Calu3 (cell line): ENCODE measurements at regions not wholly inside any gene's neighbourhood (a gene's known extent, or its start where the extent isn't known, plus 50 kb on each side); places are given as distances from the start of the nearest gene placed in this dataset.

Experiments
- BruUV-seq: library from RNA; stranded (reverse); fragments of 400-500 nt; replicated peaks from 2 replicates; lab custom pipeline; 2021; lab: Mats Ljungman, UMichigan
- CTCF ChIA-PET: fragments of 300-600 bp; sonication (Branson Sonifier 250); formaldehyde crosslinking; loops from one replicate; lab custom pipeline; 2022; ENCODE audit warnings: antibody characterized with exemption; lab: Charles Lee
- DNase-seq: peaks from one replicate; pipeline ENCODE4 v3.0.0; 2022
- H3K27ac Mint-ChIP-seq: one replicate; pipeline ENCODE4 v1.8.0; 2022; ENCODE audit warnings: mixed read lengths; ENCODE audit not compliant: unreplicated experiment
- H3K27me3 Mint-ChIP-seq: one replicate; pipeline ENCODE4 v1.8.0; 2022; ENCODE audit warnings: mixed read lengths; ENCODE audit not compliant: unreplicated experiment
- H3K36me3 Mint-ChIP-seq: one replicate; pipeline ENCODE4 v1.8.0; 2022; ENCODE audit warnings: mild to moderate bottlenecking, moderate library complexity, mixed read lengths; ENCODE audit not compliant: insufficient read depth, unreplicated experiment
- H3K4me1 Mint-ChIP-seq: one replicate; pipeline ENCODE4 v1.8.0; 2022; ENCODE audit warnings: mild to moderate bottlenecking, low read depth, mixed read lengths; ENCODE audit not compliant: unreplicated experiment
- H3K4me3 Mint-ChIP-seq: one replicate; pipeline ENCODE4 v1.8.0; 2022; ENCODE audit warnings: mild to moderate bottlenecking, low read depth, moderate library complexity, mixed read lengths; ENCODE audit not compliant: unreplicated experiment
- H3K9me3 Mint-ChIP-seq: one replicate; pipeline ENCODE4 v1.8.0; 2022; ENCODE audit warnings: low read depth, mixed read lengths; ENCODE audit not compliant: unreplicated experiment
- intact Hi-C: fragments of 100-400 bp; cut with micrococcal nuclease; formaldehyde crosslinking; loops from one replicate; pipeline ENCODE4 v1.10.0; 2022; ENCODE audit not compliant: unreplicated experiment
- TF ChIP-seq, protein P1 (sequence below): fragments of 200-600 bp; IDR thresholded peaks from one replicate; pipeline ENCODE4 v1.8.0; 2022; ENCODE audit warnings: antibody characterized with exemption; ENCODE audit not compliant: unreplicated experiment

DNA sequence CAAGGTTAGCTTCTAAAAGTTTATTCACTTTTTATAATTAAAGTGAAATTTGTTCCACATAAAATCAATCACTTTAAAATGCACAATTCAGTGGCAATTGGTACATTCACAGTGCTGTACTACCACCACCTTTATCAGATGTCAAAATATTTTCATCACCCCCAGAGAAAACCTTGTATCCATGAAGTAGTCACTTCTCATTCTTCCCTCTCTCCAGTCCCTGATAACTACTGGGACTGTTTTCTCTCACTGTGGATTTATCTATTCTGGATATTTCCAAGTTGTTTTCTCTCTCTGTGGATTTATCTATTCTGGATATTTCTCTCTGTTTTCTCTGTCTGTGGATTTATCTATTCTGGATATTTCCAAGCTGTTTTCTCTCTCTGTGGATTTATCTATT lies 435.4 kb upstream of the CNTNAP2 start:
- no peak for DNase-seq

DNA sequence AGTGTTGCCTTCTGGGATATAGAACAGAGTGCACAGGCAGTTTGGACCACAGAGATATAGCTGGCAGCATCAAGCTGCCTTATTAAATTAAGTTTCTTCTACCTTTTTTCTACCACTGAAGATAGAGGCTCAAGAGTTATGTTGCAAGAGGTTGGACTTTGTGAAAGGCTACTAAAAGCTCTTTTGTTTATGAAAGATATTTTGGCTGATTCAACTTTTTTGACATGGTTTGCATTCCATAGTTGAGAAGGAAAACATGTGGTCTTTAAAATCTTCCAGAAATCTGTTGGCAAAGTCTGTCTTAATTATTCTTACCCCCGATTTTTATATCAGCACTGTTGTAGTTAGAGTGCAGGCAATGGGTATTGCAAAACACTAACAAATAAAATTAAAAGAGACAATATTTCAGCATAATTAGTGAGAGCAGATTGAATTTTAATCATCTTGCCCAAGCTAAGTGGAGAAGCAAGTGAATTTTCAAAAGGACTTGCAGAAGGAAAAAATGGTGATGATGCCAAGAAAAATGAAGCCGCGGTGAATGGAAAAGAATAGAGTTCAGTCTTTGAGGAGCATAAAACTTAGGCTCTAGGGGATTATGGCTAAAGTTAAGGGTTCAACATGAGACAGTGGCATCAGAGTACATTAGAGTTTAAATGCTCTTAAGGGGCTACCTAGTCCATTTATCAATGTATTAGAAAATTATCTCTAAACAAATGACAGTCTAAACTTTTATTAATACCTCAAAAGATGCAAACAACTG lies 450.9 kb upstream of the CNTNAP2 start:
- no peak overlapping the region for H3K27ac Mint-ChIP-seq
- no peaks in the 10 kb centered on the region for H3K4me1 Mint-ChIP-seq
- no peak overlapping the region for H3K4me3 Mint-ChIP-seq
- TF ChIP-seq, protein P1, sequence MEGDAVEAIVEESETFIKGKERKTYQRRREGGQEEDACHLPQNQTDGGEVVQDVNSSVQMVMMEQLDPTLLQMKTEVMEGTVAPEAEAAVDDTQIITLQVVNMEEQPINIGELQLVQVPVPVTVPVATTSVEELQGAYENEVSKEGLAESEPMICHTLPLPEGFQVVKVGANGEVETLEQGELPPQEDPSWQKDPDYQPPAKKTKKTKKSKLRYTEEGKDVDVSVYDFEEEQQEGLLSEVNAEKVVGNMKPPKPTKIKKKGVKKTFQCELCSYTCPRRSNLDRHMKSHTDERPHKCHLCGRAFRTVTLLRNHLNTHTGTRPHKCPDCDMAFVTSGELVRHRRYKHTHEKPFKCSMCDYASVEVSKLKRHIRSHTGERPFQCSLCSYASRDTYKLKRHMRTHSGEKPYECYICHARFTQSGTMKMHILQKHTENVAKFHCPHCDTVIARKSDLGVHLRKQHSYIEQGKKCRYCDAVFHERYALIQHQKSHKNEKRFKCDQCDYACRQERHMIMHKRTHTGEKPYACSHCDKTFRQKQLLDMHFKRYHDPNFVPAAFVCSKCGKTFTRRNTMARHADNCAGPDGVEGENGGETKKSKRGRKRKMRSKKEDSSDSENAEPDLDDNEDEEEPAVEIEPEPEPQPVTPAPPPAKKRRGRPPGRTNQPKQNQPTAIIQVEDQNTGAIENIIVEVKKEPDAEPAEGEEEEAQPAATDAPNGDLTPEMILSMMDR = no peak
- H3K27me3 Mint-ChIP-seq = no peaks in the 10 kb centered on the region
- intact Hi-C loops = no loop called here
- CTCF ChIA-PET = no interaction called here
- DNase-seq = no peak
- H3K36me3 Mint-ChIP-seq = no peaks in the 10 kb centered on the region
- no TSS peak for BruUV-seq
- H3K9me3 Mint-ChIP-seq = peaks cover 18% of the 10 kb centered on the region

More for the DNA sequence above, 435.4 kb upstream of the CNTNAP2 start:
- no TSS peak for BruUV-seq
- CTCF ChIA-PET = no interaction called here
- H3K36me3 Mint-ChIP-seq = no peaks in the 10 kb centered on the region
- no peaks in the 10 kb centered on the region for H3K27me3 Mint-ChIP-seq
- H3K27ac Mint-ChIP-seq = no peak overlapping the region
- no peaks in the 10 kb centered on the region for H3K4me1 Mint-ChIP-seq
- intact Hi-C loops = no loop called here
- H3K9me3 Mint-ChIP-seq = peaks cover 19% of the 10 kb centered on the region
- TF ChIP-seq, protein P1 = no peak
- no peak overlapping the region for H3K4me3 Mint-ChIP-seq

DNA sequence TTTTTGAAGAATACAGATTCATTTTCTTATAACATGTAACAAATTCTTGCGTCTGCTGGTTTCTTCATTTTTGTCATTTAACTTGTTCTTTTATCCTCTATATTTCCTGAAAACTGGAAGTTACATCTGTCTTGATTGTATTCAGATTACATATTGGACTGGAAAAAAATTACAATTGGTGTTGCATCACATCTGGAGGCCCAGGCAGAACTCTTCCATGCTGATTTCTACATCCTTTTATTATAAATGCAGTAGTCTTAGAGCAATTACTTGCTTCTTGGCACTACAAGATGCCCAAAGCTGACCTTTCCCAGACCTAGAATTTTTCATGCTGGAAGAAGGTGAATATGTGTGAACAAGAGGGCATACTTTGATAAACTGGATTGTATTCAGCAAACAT lies 460.9 kb upstream of the CNTNAP2 start:
- H3K36me3 Mint-ChIP-seq = no peaks in the 10 kb centered on the region
- DNase-seq = no peak
- no peak overlapping the region for H3K27ac Mint-ChIP-seq
- intact Hi-C loops = no loop called here
- no peaks in the 10 kb centered on the region for H3K27me3 Mint-ChIP-seq
- peaks cover 16% of the 10 kb centered on the region for H3K9me3 Mint-ChIP-seq
- BruUV-seq = no TSS peak
- CTCF ChIA-PET = no interaction called here
- TF ChIP-seq, protein P1 = no peak
- no peaks in the 10 kb centered on the region for H3K4me1 Mint-ChIP-seq
- H3K4me3 Mint-ChIP-seq = no peak overlapping the region

DNA sequence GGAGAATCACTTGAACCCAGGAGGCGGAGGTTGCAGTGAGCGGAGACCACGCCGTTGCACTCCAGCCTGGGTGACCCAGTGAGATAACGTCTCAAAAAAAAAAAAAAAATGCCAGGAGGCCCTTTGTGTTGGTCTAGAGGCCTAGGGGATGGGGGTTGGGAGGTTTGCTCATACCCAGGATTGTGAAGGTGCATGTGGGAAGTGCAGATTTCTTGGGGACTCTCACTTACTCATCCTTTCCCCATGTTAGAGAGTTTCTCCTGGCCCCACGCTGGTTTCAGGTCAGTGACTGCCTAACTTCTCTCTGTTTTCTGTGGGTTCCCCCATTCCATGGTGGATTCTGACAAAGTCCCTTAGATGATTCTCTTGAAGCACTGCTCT lies 471.5 kb upstream of the CNTNAP2 start:
- H3K9me3 Mint-ChIP-seq = peaks cover 10% of the 10 kb centered on the region
- H3K27me3 Mint-ChIP-seq = no peaks in the 10 kb centered on the region
- intact Hi-C loops = no loop called here
- no TSS peak for BruUV-seq
- DNase-seq = no peak
- no peak overlapping the region for H3K4me3 Mint-ChIP-seq
- H3K36me3 Mint-ChIP-seq = no peaks in the 10 kb centered on the region
- no peaks in the 10 kb centered on the region for H3K4me1 Mint-ChIP-seq
- CTCF ChIA-PET = no interaction called here
- H3K27ac Mint-ChIP-seq = no peak overlapping the region
- TF ChIP-seq, protein P1 = no peak
